Trophoblast cell (in vitro differentiated cells and primary cell): ENCODE measurements at regions not wholly inside any gene's neighbourhood (a gene's known extent, or its start where the extent isn't known, plus 50 kb on each side); places are given as distances from the start of the nearest gene placed in this dataset.
"Not testable (repeated sequence)": the region's sequence is repeated elsewhere in the genome, so short reads cannot be mapped to it uniquely, and the experiment has no call there.

ENCODE experiments used
- DNase-seq, 2 donors: peaks; one replicate each; pipeline ENCODE4 v3.0.0-alpha.2; 2016
- H2AFZ ChIP-seq: 2 replicates; pipeline ENCODE4 v1.6.1; 2013; ENCODE audit warnings: low read length, moderate library complexity, mild to moderate bottlenecking; ENCODE audit not compliant: insufficient read depth, poor library complexity
- H2AK5ac ChIP-seq: 2 replicates; pipeline ENCODE4 v1.6.1; 2013; ENCODE audit warnings: mild to moderate bottlenecking, low read length
- H2BK120ac ChIP-seq: 2 replicates; pipeline ENCODE4 v1.6.1; 2013; ENCODE audit warnings: low read length, mild to moderate bottlenecking, moderate library complexity; ENCODE audit not compliant: insufficient read depth, poor library complexity
- H2BK12ac ChIP-seq: 2 replicates; pipeline ENCODE4 v1.6.1; 2013; ENCODE audit warnings: mild to moderate bottlenecking, low read length, moderate library complexity
- H2BK5ac ChIP-seq: 2 replicates; pipeline ENCODE4 v1.6.1; 2013; ENCODE audit warnings: low read length, low read depth, moderate library complexity, mild to moderate bottlenecking; ENCODE audit not compliant: poor library complexity
- H3K14ac ChIP-seq: 2 replicates; pipeline ENCODE4 v1.6.1; 2013; ENCODE audit warnings: mild to moderate bottlenecking, low read length
- H3K18ac ChIP-seq: 2 replicates; pipeline ENCODE4 v1.6.1; 2013; ENCODE audit warnings: mild to moderate bottlenecking, low read length
- H3K23ac ChIP-seq: 2 replicates; pipeline ENCODE4 v1.6.1; 2013; ENCODE audit warnings: low read length
- H3K27ac ChIP-seq: 2 replicates; pipeline ENCODE4 v1.5.1; 2013; ENCODE audit warnings: low read depth, mild to moderate bottlenecking, inconsistent platforms, low read length, moderate library complexity
- H3K27me3 ChIP-seq: 2 replicates; pipeline ENCODE4 v1.6.1; 2013; ENCODE audit warnings: inconsistent platforms, mild to moderate bottlenecking, low read length, moderate library complexity; ENCODE audit not compliant: insufficient read depth
- H3K36me3 ChIP-seq, 2 experiments: 1 replicate in 1 of 2; 2 replicates in 1 of 2; pipeline ENCODE4 v1.6.1; 2013; ENCODE audit warnings: low read length in 2 of 2, mild to moderate bottlenecking in 2 of 2, moderate library complexity in 1 of 2; ENCODE audit not compliant: insufficient read depth in 2 of 2, control insufficient read depth in 1 of 2
- H3K4ac ChIP-seq: 2 replicates; pipeline ENCODE4 v1.6.1; 2013; ENCODE audit warnings: low read depth, mild to moderate bottlenecking, low read length, moderate library complexity
- H3K4me1 ChIP-seq, 2 experiments: 1 replicate in 1 of 2; 2 replicates in 1 of 2; pipeline ENCODE4 v1.6.1; 2013; ENCODE audit warnings: low read length in 2 of 2, mild to moderate bottlenecking in 2 of 2, moderate library complexity in 1 of 2; ENCODE audit not compliant: insufficient read depth in 2 of 2, control insufficient read depth in 1 of 2
- H3K4me2 ChIP-seq: 2 replicates; pipeline ENCODE4 v1.6.1; 2013; ENCODE audit warnings: inconsistent platforms, mild to moderate bottlenecking, low read length, moderate library complexity
- H3K4me3 ChIP-seq: 2 replicates; pipeline ENCODE4 v1.5.1; 2013; ENCODE audit warnings: mild to moderate bottlenecking, low read depth, low read length, inconsistent platforms
- H3K79me1 ChIP-seq: one replicate; pipeline ENCODE4 v1.6.1; 2013; ENCODE audit warnings: low read length
- H3K79me2 ChIP-seq: 2 replicates; pipeline ENCODE4 v1.6.1; 2013; ENCODE audit warnings: low read length, mild to moderate bottlenecking; ENCODE audit not compliant: control insufficient read depth, insufficient read depth, poor library complexity
- H3K9ac ChIP-seq: 2 replicates; pipeline ENCODE4 v1.6.1; 2013; ENCODE audit warnings: mild to moderate bottlenecking, low read length
- H3K9me3 ChIP-seq: 2 replicates; pipeline ENCODE4 v1.6.1; 2013; ENCODE audit warnings: low read depth, mild to moderate bottlenecking, control low read depth, inconsistent platforms, low read length; ENCODE audit not compliant: insufficient read depth
- H4K12ac ChIP-seq: 2 replicates; pipeline ENCODE4 v1.6.1; 2013; ENCODE audit warnings: low read depth, mild to moderate bottlenecking, low read length, moderate library complexity
- H4K8ac ChIP-seq: 2 replicates; pipeline ENCODE4 v1.6.1; 2013; ENCODE audit warnings: low read depth, mild to moderate bottlenecking, low read length, moderate library complexity
- H4K91ac ChIP-seq: one replicate; pipeline ENCODE4 v1.6.1; 2013; ENCODE audit warnings: low read depth, mild to moderate bottlenecking, low read length, moderate library complexity
- WGBS: extraction: QIAGEN DNeasy Blood & Tissue Kit; methylation state at CpG from one replicate; pipeline ENCODE4 v1.1.7; 2013; ENCODE audit warnings: missing lambda C conversion rate; ENCODE audit not compliant: insufficient read length, insufficient coverage; ENCODE audit errors: extremely low coverage; 5-methylcytosine and 5-hydroxymethylcytosine counted together

DNA sequence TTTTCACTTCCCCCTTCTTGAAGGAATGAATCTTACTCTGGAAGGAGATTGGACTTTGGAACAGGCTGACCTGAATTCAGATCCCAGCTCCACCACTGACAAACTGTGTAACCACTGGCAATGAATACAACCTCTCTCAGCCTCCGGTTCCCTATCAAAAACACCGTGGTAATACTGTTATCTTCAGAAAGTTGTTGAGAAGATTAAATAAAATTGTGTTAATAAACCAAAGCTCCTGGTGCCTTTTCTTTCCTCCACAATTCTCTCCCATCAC, 99.7 kb upstream of the RAI14 start:
- H3K27ac ChIP-seq = no peak overlapping the region

GRCh38 chr5:34561581-34561980, 94.5 kb upstream of the RAI14 start:
- H2BK120ac ChIP-seq, H3K27me3 ChIP-seq, H3K27ac ChIP-seq, H3K4me3 ChIP-seq, H3K79me2 ChIP-seq, H2AK5ac ChIP-seq, H3K18ac ChIP-seq, H3K9ac ChIP-seq, H2AFZ ChIP-seq, H2BK5ac ChIP-seq, H3K23ac ChIP-seq, H4K8ac ChIP-seq, H3K9me3 ChIP-seq, H3K4me2 ChIP-seq, H3K79me1 ChIP-seq, H3K4ac ChIP-seq, H3K14ac ChIP-seq, H4K12ac ChIP-seq, H2BK12ac ChIP-seq, H4K91ac ChIP-seq, H3K36me3 ChIP-seq: not testable (repeated sequence)
- peaks cover 5 to 13% of the 10 kb centered on the region in 2 experiments for H3K4me1 ChIP-seq
- peak; percentile 29 to 77 for DNase-seq
- no CpG with 5 or more reads among the region's 2 CpGs for WGBS

More for the DNA sequence above, 99.7 kb upstream of the RAI14 start:
- no peak overlapping the region for H2AFZ ChIP-seq
- no peak overlapping the region for H4K91ac ChIP-seq
- no peaks in the 10 kb centered on the region for H3K79me2 ChIP-seq
- WGBS = no CpG with 5 or more reads among the region's 2 CpGs
- no peak overlapping the region for H4K12ac ChIP-seq
- H2AK5ac ChIP-seq = no peak overlapping the region
- no peaks in the 10 kb centered on the region for H3K9me3 ChIP-seq
- H3K14ac ChIP-seq = no peak overlapping the region
- H3K36me3 ChIP-seq = no peaks in the 10 kb centered on the region
- no peak overlapping the region for H2BK12ac ChIP-seq
- no peaks in the 10 kb centered on the region for H3K79me1 ChIP-seq
- H3K4me3 ChIP-seq = no peak overlapping the region
- H3K18ac ChIP-seq = no peak overlapping the region
- H2BK120ac ChIP-seq = no peak overlapping the region
- H4K8ac ChIP-seq = no peak overlapping the region
- no peak overlapping the region for H3K4me2 ChIP-seq
- H3K27me3 ChIP-seq = no peaks in the 10 kb centered on the region
- no peak overlapping the region for H3K4ac ChIP-seq
- no peaks in the 10 kb centered on the region for H3K4me1 ChIP-seq
- H3K9ac ChIP-seq = no peak overlapping the region
- H2BK5ac ChIP-seq = no peak overlapping the region
- H3K23ac ChIP-seq = no peak overlapping the region
- no peak for DNase-seq

DNA sequence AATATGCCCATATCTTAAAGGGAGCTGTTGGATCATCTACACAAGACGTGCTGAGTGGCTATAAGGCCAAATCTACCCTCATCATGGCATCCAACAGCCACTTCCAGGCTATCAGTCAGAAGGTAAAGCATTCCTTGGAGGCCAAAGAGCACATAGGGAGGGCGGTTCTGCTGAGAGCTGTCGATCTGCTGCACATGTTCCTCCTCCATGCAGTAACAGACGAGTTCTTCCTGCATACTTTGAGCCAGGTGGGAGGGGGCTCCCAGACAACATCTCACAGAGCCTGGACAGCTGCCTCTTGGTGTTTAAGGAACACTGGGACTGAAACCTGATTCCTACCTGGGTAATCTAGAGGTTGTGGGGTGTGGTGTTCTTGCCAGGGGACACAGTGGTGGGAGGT, 93.3 kb upstream of the RAI14 start:
- WGBS = no CpG with 5 or more reads among the region's 4 CpGs
- Histone ChIP-seq H2BK120ac (no peak overlapping the region), H3K79me1 (no peaks in the 10 kb centered on the region)

GRCh38 chr5:34563269-34563668, 92.9 kb upstream of the RAI14 start:
- no peak overlapping the region for H3K9ac ChIP-seq
- H3K4me1 ChIP-seq = peaks cover 5 to 13% of the 10 kb centered on the region in 2 experiments
- H3K4ac ChIP-seq = no peak overlapping the region
- no peak overlapping the region for H3K18ac ChIP-seq
- H3K79me2 ChIP-seq = no peaks in the 10 kb centered on the region
- no peaks in the 10 kb centered on the region for H3K9me3 ChIP-seq
- no peak overlapping the region for H2BK12ac ChIP-seq
- H2BK5ac ChIP-seq = no peak overlapping the region
- H3K79me1 ChIP-seq = no peaks in the 10 kb centered on the region
- no peak overlapping the region for H3K14ac ChIP-seq
- no peak overlapping the region for H2AFZ ChIP-seq
- no peak overlapping the region for H3K4me3 ChIP-seq
- H2AK5ac ChIP-seq = peak overlapping the region; percentile 13
- no peak overlapping the region for H3K4me2 ChIP-seq
- WGBS = no CpG with 5 or more reads among the region's 6 CpGs
- H4K8ac ChIP-seq = no peak overlapping the region
- H4K12ac ChIP-seq = no peak overlapping the region
- no peak overlapping the region for H3K23ac ChIP-seq
- no peak overlapping the region for H4K91ac ChIP-seq
- no peaks in the 10 kb centered on the region for H3K36me3 ChIP-seq
- H3K27ac ChIP-seq = no peak overlapping the region
- H2BK120ac ChIP-seq = no peak overlapping the region
- DNase-seq = no peak
- H3K27me3 ChIP-seq = no peaks in the 10 kb centered on the region

More for the DNA sequence above, 93.3 kb upstream of the RAI14 start:
- Histone ChIP-seq H3K4ac (no peak overlapping the region), H3K27me3 (no peaks in the 10 kb centered on the region), H4K8ac (no peak overlapping the region), H3K4me1 (peaks cover 5 to 13% of the 10 kb centered on the region in 2 experiments), H3K14ac (no peak overlapping the region), H3K4me2 (no peak overlapping the region), H3K4me3 (no peak overlapping the region), H3K27ac (no peak overlapping the region), H4K12ac (no peak overlapping the region), H3K18ac (no peak overlapping the region), H3K23ac (no peak overlapping the region), H3K36me3 (no peaks in the 10 kb centered on the region), H2AK5ac (no peak overlapping the region), H4K91ac (no peak overlapping the region), H3K9me3 (no peaks in the 10 kb centered on the region), H2BK12ac (no peak overlapping the region), H3K79me2 (no peaks in the 10 kb centered on the region), H3K9ac (no peak overlapping the region), H2BK5ac (no peak overlapping the region), H2AFZ (no peak overlapping the region)
- DNase-seq = peak; percentile 8 to 59
